Activated CD8-positive, alpha-beta memory T cell treated with anti-CD3 and anti-CD28 coated beads for 4 hours (primary cell): ENCODE measurements at regions not wholly inside any gene's neighbourhood (a gene's known extent, or its start where the extent isn't known, plus 50 kb on each side); places are given as distances from the start of the nearest gene placed in this dataset.

Experiments used
- DNase-seq, 2 donors: peaks; one replicate each; pipeline ENCODE4 v3.0.0-alpha.2; 2020; ENCODE audit warnings: low read depth in 2 of 2

- no peak for DNase-seq
These were observed 128.6 kb upstream of the ARID1B start for GRCh38 chr6:156648616-156649015.

GRCh38 chr6:156647991-156648390, 129.2 kb upstream of the ARID1B start:
- no peak for DNase-seq

GRCh38 chr6:156647140-156647784, 129.9 kb upstream of the ARID1B start:
- no peak for DNase-seq

- no peak for DNase-seq
These were observed 130.7 kb upstream of the ARID1B start for GRCh38 chr6:156646496-156646895.

- DNase-seq = no peak
These were observed 132.1 kb upstream of the ARID1B start for GRCh38 chr6:156645097-156645496.

GRCh38 chr6:156639009-156639721, 138.0 kb upstream of the ARID1B start:
- DNase-seq = no peak

GRCh38 chr6:156638581-156638980, 138.6 kb upstream of the ARID1B start:
- no peak for DNase-seq

- no peak for DNase-seq
These were observed 142.2 kb upstream of the ARID1B start for GRCh38 chr6:156634951-156635371.

- DNase-seq = no peak
These were observed 143.1 kb upstream of the ARID1B start for GRCh38 chr6:156634048-156634447.

- no peak for DNase-seq
These were observed 143.9 kb upstream of the ARID1B start for GRCh38 chr6:156633291-156633690.

GRCh38 chr6:156630613-156631302, 146.4 kb upstream of the ARID1B start:
- no peak for DNase-seq

- no peak for DNase-seq
These were observed 148.4 kb upstream of the ARID1B start for GRCh38 chr6:156628805-156629204.

- DNase-seq = no peak
These were observed 149.7 kb upstream of the ARID1B start for GRCh38 chr6:156627524-156627923.

- no peak for DNase-seq
These were observed 155.0 kb upstream of the ARID1B start for GRCh38 chr6:156622185-156622584.

GRCh38 chr6:156620331-156620730, 156.8 kb upstream of the ARID1B start:
- DNase-seq = no peak

- no peak for DNase-seq
These were observed 158.5 kb upstream of the ARID1B start for GRCh38 chr6:156618600-156619205.

- DNase-seq = no peak
These were observed 159.2 kb upstream of the ARID1B start for GRCh38 chr6:156617941-156618340.

GRCh38 chr6:156617376-156617775, 159.8 kb upstream of the ARID1B start:
- DNase-seq = no peak

- DNase-seq = no peak
These were observed 160.7 kb upstream of the ARID1B start for GRCh38 chr6:156616495-156616894.

- no peak for DNase-seq
These were observed 163.2 kb upstream of the ARID1B start for GRCh38 chr6:156613996-156614395.

GRCh38 chr6:156612361-156612760, 164.8 kb upstream of the ARID1B start:
- DNase-seq = no peak

GRCh38 chr6:156602066-156602385, 175.2 kb upstream of the ARID1B start:
- DNase-seq = no peak
